GM21381 (cell line): ENCODE measurements at regions not wholly inside any gene's neighbourhood (a gene's known extent, or its start where the extent isn't known, plus 50 kb on each side); places are given as distances from the start of the nearest gene placed in this dataset.

Experiments
- ATAC-seq: cut with Tn5 transposase; IDR thresholded peaks from one replicate; pipeline ENCODE4 v1.9.1; 2021; ENCODE audit warnings: mild to moderate bottlenecking, moderate library complexity; ENCODE audit not compliant: unreplicated experiment

- no peak for ATAC-seq
These were observed 309.1 kb downstream of the TOX3 start for GRCh38 chr16:52237823-52238222.

- no peak for ATAC-seq
These were observed 311.8 kb downstream of the TOX3 start for GRCh38 chr16:52235186-52235585.

DNA sequence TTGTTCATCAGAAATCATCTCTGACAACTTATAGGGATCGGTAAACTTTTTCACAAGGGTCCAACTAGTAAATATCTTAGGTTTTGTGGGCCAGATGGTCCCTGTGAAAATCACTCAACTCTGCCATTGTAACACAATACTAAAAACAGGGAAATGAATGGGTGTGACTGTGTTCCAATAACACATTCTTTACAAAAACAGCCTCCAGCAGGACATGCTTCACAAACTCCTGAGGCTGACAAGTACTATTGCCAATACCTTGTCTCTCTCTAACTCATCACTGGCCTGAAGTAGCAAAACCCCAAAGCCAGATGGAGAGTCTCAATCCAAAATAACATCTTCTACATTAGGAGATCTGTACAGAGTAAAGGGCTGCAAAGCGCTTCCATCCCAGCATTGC is 312.3 kb downstream of the TOX3 start:
- no peak for ATAC-seq

GRCh38 chr16:52229471-52229870 is 317.5 kb downstream of the TOX3 start:
- ATAC-seq: no peak

- no peak for ATAC-seq
These were observed 319.1 kb downstream of the TOX3 start for GRCh38 chr16:52227851-52228250.

- ATAC-seq: no peak
These were observed 334.1 kb downstream of the TOX3 start for GRCh38 chr16:52212841-52213240.

DNA sequence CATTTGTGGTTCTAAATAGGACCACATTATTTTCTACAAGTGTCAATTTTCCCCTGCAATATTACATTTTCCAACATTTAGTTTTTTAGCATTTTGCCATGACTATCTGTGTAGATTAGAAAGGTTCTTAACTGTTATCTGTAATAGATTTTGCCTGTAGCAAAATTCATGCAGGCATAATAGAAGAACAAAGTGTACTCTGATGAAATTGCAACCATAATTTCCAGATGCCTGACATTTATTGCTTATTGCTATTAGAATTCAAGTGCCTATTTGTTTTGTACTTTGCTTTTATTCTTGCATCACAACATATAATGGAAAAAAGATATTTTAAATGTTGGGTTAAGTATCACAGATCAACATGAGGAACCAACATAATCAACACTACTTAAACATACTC is 337.7 kb downstream of the TOX3 start:
- ATAC-seq: no peak

GRCh38 chr16:52203096-52203495 is 343.8 kb downstream of the TOX3 start:
- ATAC-seq: no peak

- ATAC-seq: no peak
These were observed 353.5 kb downstream of the TOX3 start for GRCh38 chr16:52193441-52193840.

DNA sequence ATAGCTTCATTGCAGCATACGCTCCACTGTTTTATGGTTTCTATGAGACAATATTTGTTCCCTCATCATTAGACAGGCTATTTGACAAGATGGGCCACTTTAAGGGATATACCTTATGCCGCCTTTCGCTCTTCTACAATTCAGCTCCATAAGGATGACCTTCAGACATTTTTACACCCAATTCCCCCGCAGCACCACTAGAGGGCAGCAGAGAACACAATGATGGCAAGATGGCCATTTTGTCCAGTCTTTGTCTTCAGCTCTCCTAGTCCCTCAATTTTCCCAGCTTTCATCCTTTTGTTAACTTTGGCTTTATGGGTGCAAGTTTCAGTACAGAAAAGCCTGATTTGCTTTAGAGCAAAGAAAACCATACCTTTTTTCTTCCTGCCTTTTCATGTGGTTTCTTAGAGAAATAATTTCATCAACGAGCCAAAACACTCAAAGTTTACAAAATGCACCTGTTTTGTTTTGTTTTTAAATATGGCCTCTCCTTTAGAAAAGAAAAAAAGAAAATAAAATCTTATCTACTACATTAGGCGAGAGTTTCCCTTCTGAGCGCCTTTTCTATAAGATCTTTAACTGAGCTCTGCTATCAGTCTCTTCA is 355.3 kb downstream of the TOX3 start:
- ATAC-seq: no peak

GRCh38 chr16:52184336-52184735 is 362.6 kb downstream of the TOX3 start:
- ATAC-seq: no peak

- ATAC-seq: no peak
These were observed 364.1 kb downstream of the TOX3 start for GRCh38 chr16:52182840-52183239.

GRCh38 chr16:52174168-52174567 is 372.8 kb downstream of the TOX3 start:
- no peak for ATAC-seq

- no peak for ATAC-seq
These were observed 375.5 kb downstream of the TOX3 start for GRCh38 chr16:52171481-52171880.

DNA sequence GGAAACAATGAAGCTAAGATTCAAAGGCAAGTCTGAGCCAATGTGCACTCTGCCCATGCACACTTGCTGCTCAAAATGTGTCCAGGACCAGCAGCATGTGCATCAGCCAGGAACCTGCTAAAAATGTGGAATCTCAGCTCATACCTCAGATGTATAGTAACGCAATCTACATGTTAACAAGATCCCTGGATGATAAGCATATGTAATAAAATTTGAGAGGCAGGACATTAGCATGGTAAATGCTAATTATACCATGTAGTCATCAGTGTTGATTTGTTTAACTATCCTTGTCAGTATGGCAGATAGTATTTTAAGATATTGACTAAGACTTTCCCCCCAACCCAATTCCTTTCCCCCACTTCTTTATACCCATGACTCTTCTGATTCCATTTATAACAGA is 379.6 kb downstream of the TOX3 start:
- no peak for ATAC-seq

GRCh38 chr16:52165961-52166360 is 381.0 kb downstream of the TOX3 start:
- ATAC-seq: no peak

DNA sequence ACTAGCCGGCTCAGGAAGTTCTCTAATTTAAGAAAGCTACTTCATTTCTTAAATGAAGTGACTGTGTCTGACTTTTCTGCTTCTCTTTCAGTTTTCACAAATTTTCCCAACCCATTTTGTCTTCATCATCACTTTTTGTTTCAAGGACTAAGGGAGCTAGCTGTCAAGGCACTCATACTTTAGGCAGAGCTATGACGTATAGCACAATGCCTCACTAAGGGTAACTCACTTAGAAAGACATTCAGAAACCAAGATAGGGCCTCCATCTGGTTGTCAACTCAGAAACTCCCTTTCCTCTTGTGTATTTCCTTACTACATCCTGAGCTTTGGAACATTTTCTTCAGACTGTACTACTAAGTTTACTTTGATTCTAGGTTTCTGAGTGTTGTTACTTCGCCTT is 397.9 kb downstream of the TOX3 start:
- ATAC-seq: no peak

GRCh38 chr16:52141871-52142270 is 405.1 kb downstream of the TOX3 start:
- no peak for ATAC-seq

GRCh38 chr16:52128361-52128760 is 418.6 kb downstream of the TOX3 start:
- no peak for ATAC-seq

DNA sequence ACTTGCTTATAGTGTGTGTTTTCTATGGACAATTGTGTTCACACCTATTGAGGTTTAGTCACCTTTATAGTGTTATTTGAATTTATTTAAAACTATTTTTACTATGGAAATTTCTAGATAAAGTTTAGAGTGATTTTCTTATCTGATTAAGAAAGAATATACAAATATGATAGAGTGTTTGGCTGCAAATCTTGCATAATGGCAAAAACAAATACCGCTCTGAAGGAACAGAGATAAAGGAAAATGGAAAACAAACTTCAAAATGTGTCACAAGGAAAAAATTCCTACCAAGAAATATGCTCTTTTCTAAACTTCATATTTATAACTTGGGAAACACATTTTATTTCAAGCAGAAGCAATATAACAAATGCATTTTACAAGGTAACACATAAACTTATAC is 423.1 kb downstream of the TOX3 start:
- no peak for ATAC-seq

DNA sequence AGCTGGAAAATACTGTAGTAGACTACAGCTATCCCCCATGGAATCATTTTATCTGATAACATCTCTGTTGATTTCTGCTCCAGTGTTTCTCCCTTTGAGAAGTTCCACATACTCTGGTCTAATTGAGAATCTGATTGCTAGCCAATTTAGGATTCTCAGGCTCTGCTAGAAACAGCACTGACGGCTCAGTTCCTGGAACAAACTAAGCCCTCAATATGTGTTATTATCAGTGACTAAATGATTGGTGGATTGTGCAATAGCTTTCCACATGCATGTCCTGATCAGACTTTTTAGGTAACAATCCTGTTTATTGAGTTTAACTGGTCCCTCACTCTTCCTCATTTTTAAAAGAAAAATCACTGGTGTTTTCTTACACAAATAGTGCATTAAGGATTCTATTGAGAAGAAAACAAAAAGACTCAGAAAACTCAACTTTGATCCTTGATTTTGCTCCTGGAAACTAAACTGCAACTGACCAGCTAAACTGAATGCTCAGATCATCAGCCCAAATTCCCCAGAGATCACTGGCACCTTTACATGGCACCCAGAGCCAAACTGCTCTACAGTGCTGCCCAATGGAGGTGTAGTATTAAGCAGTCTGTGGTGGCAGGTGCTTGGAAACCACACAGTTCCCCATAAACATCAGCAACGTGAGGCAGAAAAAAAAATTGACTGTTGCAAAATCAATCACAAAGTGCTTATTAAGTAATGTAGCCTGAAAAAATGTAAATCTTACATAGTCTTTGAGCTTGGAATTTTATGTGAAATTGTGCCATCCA is 423.7 kb downstream of the TOX3 start:
- ATAC-seq: no peak

GRCh38 chr16:52117171-52117570 is 429.8 kb downstream of the TOX3 start:
- no peak for ATAC-seq

GRCh38 chr16:52114379-52114778 is 432.6 kb downstream of the TOX3 start:
- no peak for ATAC-seq
